Muscle layer of colon (tissue), 2 donors: ENCODE measurements at regions not wholly inside any gene's neighbourhood (a gene's known extent, or its start where the extent isn't known, plus 50 kb on each side); places are given as distances from the start of the nearest gene placed in this dataset.
"Not testable (repeated sequence)": the region's sequence is repeated elsewhere in the genome, so short reads cannot be mapped to it uniquely, and the experiment has no call there.

Experiments
- H3K27ac ChIP-seq: one replicate; pipeline ENCODE4 v1.7.0; 2013; ENCODE audit warnings: low read depth, mild to moderate bottlenecking, low read length, moderate library complexity
- H3K27me3 ChIP-seq, 2 donors: one replicate each; pipeline ENCODE4 v1.7.0; 2013; ENCODE audit warnings: low read length in 2 of 2, mild to moderate bottlenecking in 2 of 2; ENCODE audit not compliant: insufficient read depth in 2 of 2, control insufficient read depth in 1 of 2
- H3K36me3 ChIP-seq: one replicate; pipeline ENCODE4 v1.7.0; 2013; ENCODE audit warnings: mild to moderate bottlenecking, low read length; ENCODE audit not compliant: insufficient read depth
- H3K4me1 ChIP-seq: one replicate; pipeline ENCODE4 v1.7.0; 2013; ENCODE audit warnings: mild to moderate bottlenecking, low read length; ENCODE audit not compliant: insufficient read depth
- H3K4me3 ChIP-seq, 2 donors: one replicate each; pipeline ENCODE4 v1.7.0; 2013; ENCODE audit warnings: low read length in 2 of 2, low read depth in 1 of 2, mild to moderate bottlenecking in 1 of 2, moderate library complexity in 1 of 2
- H3K9ac ChIP-seq: one replicate; pipeline ENCODE4 v1.7.0; 2013; ENCODE audit warnings: low read length
- H3K9me3 ChIP-seq: one replicate; pipeline ENCODE4 v1.7.0; 2013; ENCODE audit warnings: mild to moderate bottlenecking, low read length
- donor health status: abdominal sarcoma.
- donor health status: Adenocarcinoma of cecum.

GRCh38 chr2:122720822-122721221 is 965.4 kb downstream of the TSN start:
- not testable (repeated sequence) for H3K9ac ChIP-seq, H3K36me3 ChIP-seq, H3K4me1 ChIP-seq, H3K27ac ChIP-seq, H3K27me3 ChIP-seq, H3K9me3 ChIP-seq, H3K4me3 ChIP-seq

GRCh38 chr2:122734766-122735424 is 979.4 kb downstream of the TSN start:
- H3K9ac ChIP-seq = no peak overlapping the region
- no peak overlapping the region for H3K27ac ChIP-seq
- no peaks in the 10 kb centered on the region for H3K9me3 ChIP-seq
- H3K4me3 ChIP-seq = no peak overlapping the region
- H3K36me3 ChIP-seq = no peaks in the 10 kb centered on the region
- no peaks in the 10 kb centered on the region for H3K4me1 ChIP-seq
- H3K27me3 ChIP-seq = no peaks in the 10 kb centered on the region

GRCh38 chr2:122736279-122736678 is 980.8 kb downstream of the TSN start:
- Histone ChIP-seq H3K27me3 (no peaks in the 10 kb centered on the region), H3K27ac (no peak overlapping the region), H3K4me1 (no peaks in the 10 kb centered on the region), H3K4me3 (no peak overlapping the region), H3K9ac (no peak overlapping the region), H3K36me3 (no peaks in the 10 kb centered on the region), H3K9me3 (no peaks in the 10 kb centered on the region)

DNA sequence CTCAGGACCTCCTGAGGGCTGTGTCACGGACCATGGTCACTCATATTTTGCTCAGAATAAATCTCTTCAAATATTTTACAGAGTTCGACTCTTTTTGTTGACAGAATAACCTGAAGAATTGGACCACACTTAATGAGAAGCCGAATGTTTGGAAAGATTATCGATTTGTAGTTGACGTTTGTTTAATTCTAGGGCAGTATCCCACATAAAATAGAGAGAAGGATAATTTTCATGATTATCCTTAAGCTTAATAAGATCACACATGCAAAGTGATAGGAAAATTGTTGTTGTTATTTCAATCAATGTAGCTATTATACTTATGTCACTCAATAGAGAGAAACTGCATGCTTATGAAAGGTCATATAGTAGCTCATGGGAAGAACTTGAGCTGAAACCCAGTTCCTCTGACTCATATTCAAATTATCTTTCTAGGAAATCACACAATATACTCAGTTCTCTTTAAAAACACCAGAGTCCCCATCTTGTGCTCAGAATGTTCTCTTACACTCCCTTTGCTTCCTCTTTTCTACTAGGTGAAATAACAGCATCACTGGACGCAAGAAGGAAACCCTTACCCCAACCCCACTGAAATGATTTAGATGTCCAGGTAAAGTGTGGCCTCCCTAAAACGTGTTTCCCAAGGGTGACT is 982.1 kb downstream of the TSN start:
- Histone ChIP-seq H3K9ac (no peak overlapping the region), H3K27ac (no peak overlapping the region), H3K4me1 (no peaks in the 10 kb centered on the region), H3K4me3 (no peak overlapping the region), H3K9me3 (no peaks in the 10 kb centered on the region), H3K27me3 (no peaks in the 10 kb centered on the region), H3K36me3 (no peaks in the 10 kb centered on the region)

DNA sequence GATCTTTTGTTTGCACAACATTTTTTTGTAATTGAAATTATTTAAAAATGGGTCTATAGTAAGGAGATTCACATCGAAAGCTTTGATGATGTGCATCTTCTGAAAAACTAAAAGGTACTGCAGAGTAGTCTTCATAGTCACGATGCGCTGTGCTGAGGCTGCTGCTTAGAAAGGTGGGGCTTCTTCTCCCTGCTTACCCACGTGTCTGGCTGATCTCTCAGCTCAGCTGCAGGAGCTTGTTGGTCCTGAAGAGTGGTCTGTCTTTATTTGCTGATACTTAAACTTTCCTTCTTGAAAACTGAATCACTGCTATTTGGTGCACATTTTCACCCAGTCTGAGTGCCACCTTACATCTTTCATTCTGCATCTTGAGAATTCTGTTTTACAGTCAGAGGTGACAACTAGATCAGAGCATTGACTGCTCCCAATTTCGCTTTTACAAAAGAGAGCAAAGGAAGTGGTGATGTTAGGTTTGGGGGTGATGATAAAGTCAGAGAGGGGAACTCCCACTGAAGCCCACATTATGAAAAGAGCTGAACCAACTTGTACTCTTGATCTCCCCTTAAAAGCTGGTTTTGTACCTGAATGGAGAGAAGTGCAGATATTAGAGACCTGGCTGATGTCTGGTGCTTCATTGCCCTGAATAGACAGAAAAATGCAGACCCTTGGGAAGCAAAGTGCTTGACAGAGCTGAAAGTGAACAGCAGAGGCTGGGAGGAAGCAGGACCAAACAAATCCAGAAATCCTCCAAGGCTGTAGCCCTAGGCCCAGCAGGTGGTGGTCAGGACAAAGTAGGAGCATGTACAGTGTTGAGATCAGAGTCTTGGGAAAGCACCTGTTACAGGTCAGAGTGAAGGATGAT is 984.5 kb downstream of the TSN start:
- no peak overlapping the region for H3K4me3 ChIP-seq

GRCh38 chr2:122740594-122740948 is 985.1 kb downstream of the TSN start:
- no peak overlapping the region for H3K4me3 ChIP-seq

More for the DNA sequence above, 984.5 kb downstream of the TSN start:
- Histone ChIP-seq H3K9me3 (no peaks in the 10 kb centered on the region), H3K27me3 (no peaks in the 10 kb centered on the region), H3K9ac (no peak overlapping the region), H3K36me3 (no peaks in the 10 kb centered on the region), H3K4me1 (no peaks in the 10 kb centered on the region), H3K27ac (no peak overlapping the region)

GRCh38 chr2:122741403-122741802 is 986.0 kb downstream of the TSN start:
- Histone ChIP-seq H3K9ac (no peak overlapping the region), H3K27ac (no peak overlapping the region), H3K4me1 (no peaks in the 10 kb centered on the region), H3K4me3 (no peak overlapping the region), H3K9me3 (no peaks in the 10 kb centered on the region), H3K27me3 (no peaks in the 10 kb centered on the region), H3K36me3 (no peaks in the 10 kb centered on the region)

More at GRCh38 chr2:122740594-122740948, 985.1 kb downstream of the TSN start:
- Histone ChIP-seq H3K27ac (no peak overlapping the region), H3K9me3 (no peaks in the 10 kb centered on the region), H3K4me1 (no peaks in the 10 kb centered on the region), H3K9ac (no peak overlapping the region), H3K27me3 (no peaks in the 10 kb centered on the region), H3K36me3 (no peaks in the 10 kb centered on the region)

DNA sequence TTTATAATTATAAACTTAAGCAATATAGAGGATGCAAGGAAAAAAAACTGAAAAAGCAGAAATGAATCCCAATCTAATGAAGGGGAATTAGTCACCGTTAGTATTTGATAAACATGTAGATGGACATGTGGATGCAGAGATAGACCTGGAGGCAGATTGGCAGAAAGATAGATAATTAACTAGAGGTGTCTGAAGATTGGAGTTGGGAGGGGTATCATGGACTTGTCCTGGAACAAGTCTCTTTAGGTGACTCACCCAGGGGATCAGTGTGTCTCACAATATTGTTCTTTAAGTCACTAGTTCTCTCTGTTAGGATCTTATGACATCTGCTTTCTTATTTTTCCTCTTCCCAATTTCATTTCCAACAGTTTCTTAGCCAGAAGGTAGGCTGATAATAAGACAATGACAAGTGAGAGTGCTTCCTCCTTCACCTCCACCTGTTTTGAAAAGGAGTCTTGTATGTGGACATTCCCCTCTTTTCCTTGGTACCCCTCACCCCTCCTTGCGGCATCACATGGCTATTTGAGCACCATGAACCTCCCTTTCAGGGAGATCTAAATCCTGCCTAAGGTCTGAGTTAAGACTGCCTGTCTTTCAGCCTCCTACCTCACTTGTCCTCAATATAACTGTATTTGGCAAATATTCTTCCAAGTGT is 987.7 kb downstream of the TSN start:
- Histone ChIP-seq H3K9ac (no peak overlapping the region), H3K4me1 (no peaks in the 10 kb centered on the region), H3K27ac (no peak overlapping the region), H3K9me3 (no peaks in the 10 kb centered on the region), H3K27me3 (no peaks in the 10 kb centered on the region), H3K36me3 (no peaks in the 10 kb centered on the region), H3K4me3 (no peak overlapping the region)

DNA sequence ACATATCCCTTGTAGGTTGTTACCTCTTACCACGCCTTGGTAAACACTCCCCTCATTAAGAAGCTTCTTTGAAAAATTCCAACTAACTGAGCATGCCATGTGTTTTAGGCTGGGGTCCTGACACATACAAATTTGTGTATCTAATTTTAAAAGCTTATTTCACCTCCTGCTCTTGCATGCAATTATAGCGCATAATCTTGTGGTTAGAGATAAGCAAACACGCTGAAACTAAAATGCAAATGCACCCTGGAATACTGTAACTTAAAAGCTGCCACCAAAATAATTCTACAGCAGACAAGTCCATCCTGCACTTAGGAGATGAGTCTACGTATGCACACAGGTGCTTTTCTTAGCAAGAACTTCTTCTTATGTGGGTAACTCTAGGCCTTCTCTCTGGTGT is 990.2 kb downstream of the TSN start:
- Histone ChIP-seq H3K27me3 (no peaks in the 10 kb centered on the region), H3K4me1 (no peaks in the 10 kb centered on the region), H3K27ac (no peak overlapping the region), H3K4me3 (no peak overlapping the region), H3K36me3 (no peaks in the 10 kb centered on the region), H3K9me3 (no peaks in the 10 kb centered on the region), H3K9ac (no peak overlapping the region)

GRCh38 chr2:122747670-122748069 is 992.2 kb downstream of the TSN start:
- no peaks in the 10 kb centered on the region for H3K9me3 ChIP-seq
- H3K4me3 ChIP-seq = no peak overlapping the region
- H3K27me3 ChIP-seq = no peaks in the 10 kb centered on the region
- no peaks in the 10 kb centered on the region for H3K36me3 ChIP-seq
- H3K4me1 ChIP-seq = no peaks in the 10 kb centered on the region
- H3K27ac ChIP-seq = no peak overlapping the region
- no peak overlapping the region for H3K9ac ChIP-seq

DNA sequence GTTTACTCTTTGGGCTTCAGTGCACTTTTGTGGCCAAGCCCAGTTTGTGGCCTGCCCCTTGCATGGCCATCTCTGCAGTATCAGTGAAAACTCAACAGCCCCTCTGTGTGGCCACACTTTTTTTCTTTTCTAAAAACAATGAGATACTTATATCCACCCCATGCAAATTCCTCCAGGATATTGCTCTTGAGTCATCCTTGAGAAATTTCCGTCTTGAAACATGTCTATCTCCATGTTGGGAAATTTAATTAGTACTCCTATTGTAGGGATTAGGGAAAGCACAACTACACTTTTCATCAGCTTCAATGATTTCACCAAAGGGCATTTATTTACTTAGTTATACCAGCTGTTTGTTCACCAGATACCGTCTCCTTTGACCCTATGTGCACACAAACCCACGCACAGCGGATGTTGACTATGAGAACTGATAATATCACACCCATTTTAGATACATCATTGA is 993.1 kb downstream of the TSN start:
- H3K27me3 ChIP-seq = no peaks in the 10 kb centered on the region
- no peaks in the 10 kb centered on the region for H3K9me3 ChIP-seq
- no peaks in the 10 kb centered on the region for H3K36me3 ChIP-seq
- no peak overlapping the region for H3K9ac ChIP-seq
- no peak overlapping the region for H3K4me3 ChIP-seq
- H3K4me1 ChIP-seq = no peaks in the 10 kb centered on the region
- H3K27ac ChIP-seq = no peak overlapping the region
